H1 (cell line): ENCODE measurements at regions not wholly inside any gene's neighbourhood (a gene's known extent, or its start where the extent isn't known, plus 50 kb on each side); places are given as distances from the start of the nearest gene placed in this dataset.

Experiments used
- CTCF ChIA-PET: fragments of 300-600 bp; sonication (Branson Sonifier 250); formaldehyde crosslinking; loops from one replicate; lab custom pipeline; 2021; ENCODE audit not compliant: partially characterized antibody; lab: Charles Lee
- POLR2A ChIA-PET: fragments of 300-600 bp; sonication (Branson Sonifier 250); formaldehyde crosslinking; loops from one replicate; lab custom pipeline; 2021; ENCODE audit warnings: inconsistent platforms; ENCODE audit not compliant: partially characterized antibody; lab: Charles Lee
- DNase-seq, 2 experiments: peaks; one replicate each; pipeline versions ENCODE4 v3.0.0 to v3.0.0-alpha.2; 2010 to 2022; ENCODE audit warnings: low spot score in 2 of 2, low read depth in 1 of 2, mixed read lengths in 1 of 2
- FAIRE-seq: peaks from 2 replicates; lab custom pipeline; 2011; peaks lifted over from hg19 to GRCh38; lab: Jason Lieb, UNC
- H2AFZ ChIP-seq: 2 replicates; pipeline ENCODE4 v1.8.1; 2012; ENCODE audit warnings: low read length, inconsistent platforms
- H2AK5ac ChIP-seq: 2 replicates; pipeline ENCODE4 v1.6.1; 2013; ENCODE audit warnings: low read depth, low read length
- H2BK120ac ChIP-seq: replicated peaks from 2 replicates; pipeline ENCODE3; 2013; ENCODE audit warnings: low read depth, low read length, inconsistent platforms
- H2BK12ac ChIP-seq: 2 replicates; pipeline ENCODE4 v1.6.1; 2013; ENCODE audit warnings: low read depth, low read length
- H2BK15ac ChIP-seq: 2 replicates; pipeline ENCODE4 v1.6.1; 2013; ENCODE audit warnings: low read length
- H2BK20ac ChIP-seq: 2 replicates; pipeline ENCODE4 v1.6.1; 2013; ENCODE audit warnings: low read length
- H2BK5ac ChIP-seq: 2 replicates; pipeline ENCODE4 v1.6.1; 2013; ENCODE audit warnings: low read depth, low read length
- H3K14ac ChIP-seq: 2 replicates; pipeline ENCODE4 v1.6.1; 2013; ENCODE audit warnings: inconsistent platforms; ENCODE audit not compliant: insufficient read length
- H3K18ac ChIP-seq: 2 replicates; pipeline ENCODE4 v1.6.1; 2013; ENCODE audit warnings: low read length; ENCODE audit errors: extremely low read depth
- H3K23ac ChIP-seq: 2 replicates; pipeline ENCODE4 v1.6.1; 2013; ENCODE audit warnings: inconsistent platforms; ENCODE audit not compliant: insufficient read length
- H3K23me2 ChIP-seq: 2 replicates; pipeline ENCODE4 v1.6.1; 2013; ENCODE audit warnings: low read depth, low read length
- H3K27ac ChIP-seq: 2 replicates; pipeline ENCODE4 v1.6.1; 2011; ENCODE audit warnings: low read depth, low read length, inconsistent platforms
- H3K27me3 ChIP-seq, 4 experiments: replicated peaks in 1 of 4; 1 replicate in 1 of 4; 2 replicates in 3 of 4; pipeline versions ENCODE4 v1.6.1 to v1.8.1; 2011 to 2013; ENCODE audit warnings: low read length in 3 of 4, mild to moderate bottlenecking in 3 of 4, inconsistent platforms in 2 of 4, mixed read lengths in 2 of 4, moderate library complexity in 1 of 4; ENCODE audit not compliant: control insufficient read depth in 3 of 4, insufficient read depth in 3 of 4; ENCODE audit errors: extremely low read depth in 1 of 4
- H3K36me3 ChIP-seq, 4 experiments: 2 replicates each; pipeline versions ENCODE4 v1.6.1 to v1.8.1; 2011 to 2013; ENCODE audit warnings: mild to moderate bottlenecking in 4 of 4, low read length in 3 of 4, moderate library complexity in 2 of 4, control low read depth in 1 of 4, inconsistent platforms in 1 of 4; ENCODE audit not compliant: insufficient read depth in 4 of 4, control insufficient read depth in 2 of 4
- H3K4ac ChIP-seq: replicated peaks from 2 replicates; pipeline ENCODE3; 2013; ENCODE audit warnings: low read length, low read depth, mixed read lengths, inconsistent platforms; ENCODE audit not compliant: insufficient read length
- H3K4me1 ChIP-seq, 4 experiments: replicated peaks in 1 of 4; 1 replicate in 1 of 4; 2 replicates in 3 of 4; pipeline versions ENCODE4 v1.6.1 to v1.8.1; 2011 to 2013; ENCODE audit warnings: low read length in 3 of 4, inconsistent platforms in 2 of 4, mixed read lengths in 1 of 4; ENCODE audit not compliant: insufficient read depth in 4 of 4, control insufficient read depth in 3 of 4
- H3K4me2 ChIP-seq, 2 experiments: 2 replicates each; pipeline versions ENCODE4 v1.6.1 to v1.8.1; 2011 to 2013; ENCODE audit warnings: low read depth in 2 of 2, low read length in 2 of 2, control low read depth in 1 of 2, inconsistent platforms in 1 of 2, mild to moderate bottlenecking in 1 of 2; ENCODE audit not compliant: insufficient read depth in 1 of 2
- H3K4me3 ChIP-seq, 4 experiments: fragments of 200-600, 300-600 bp in 1 of 4; sonication (generic), shearing (Covaris generic), sonication (Bioruptor Twin) in 1 of 4; 2 replicates each; pipeline versions ENCODE4 v1.5.1 to v1.8.1; 2011 to 2016; ENCODE audit warnings: low read length in 4 of 4, low read depth in 3 of 4, control low read depth in 2 of 4, inconsistent platforms in 2 of 4, mild to moderate bottlenecking in 2 of 4, mixed read lengths in 1 of 4, moderate library complexity in 1 of 4; ENCODE audit not compliant: insufficient read depth in 2 of 4; ENCODE audit errors: extremely low read depth in 1 of 4
- H3K56ac ChIP-seq: replicated peaks from 2 replicates; pipeline ENCODE3; 2013; ENCODE audit warnings: low read depth, mild to moderate bottlenecking, mixed read lengths, low read length, inconsistent platforms; ENCODE audit not compliant: insufficient read length
- H3K79me1 ChIP-seq: 2 replicates; pipeline ENCODE4 v1.6.1; 2013; ENCODE audit warnings: low read depth, low read length, control low read depth
- H3K79me2 ChIP-seq, 2 experiments: 2 replicates each; pipeline versions ENCODE4 v1.6.1 to v1.8.1; 2012 to 2013; ENCODE audit warnings: low read length in 2 of 2, mild to moderate bottlenecking in 2 of 2, inconsistent platforms in 1 of 2; ENCODE audit not compliant: insufficient read depth in 2 of 2, control insufficient read depth in 1 of 2
- H3K9ac ChIP-seq, 4 experiments: replicated peaks in 1 of 4; 1 replicate in 1 of 4; 2 replicates in 3 of 4; pipeline versions ENCODE4 v1.6.1 to v1.8.1; 2011 to 2013; ENCODE audit warnings: low read depth in 3 of 4, low read length in 3 of 4, control low read depth in 2 of 4, mild to moderate bottlenecking in 2 of 4, moderate library complexity in 2 of 4, inconsistent platforms in 1 of 4; ENCODE audit errors: extremely low read depth in 1 of 4
- H3K9me3 ChIP-seq, 2 experiments: 2 replicates each; pipeline versions ENCODE4 v1.6.1 to v1.8.1; 2012 to 2013; ENCODE audit warnings: mild to moderate bottlenecking in 2 of 2, moderate library complexity in 2 of 2, control low read depth in 1 of 2, inconsistent platforms in 1 of 2, low read depth in 1 of 2, low read length in 1 of 2, mixed read lengths in 1 of 2; ENCODE audit not compliant: insufficient read depth in 2 of 2
- H4K20me1 ChIP-seq, 2 experiments: replicated peaks in 1 of 2; 2 replicates each; pipeline versions ENCODE3 to v1.8.1; 2011 to 2013; ENCODE audit warnings: inconsistent platforms in 2 of 2, low read length in 2 of 2, mild to moderate bottlenecking in 1 of 2; ENCODE audit not compliant: insufficient read depth in 2 of 2, control insufficient read depth in 1 of 2
- H4K5ac ChIP-seq: 2 replicates; pipeline ENCODE4 v1.6.1; 2013; ENCODE audit warnings: low read length, low read depth, mixed read lengths, inconsistent platforms; ENCODE audit not compliant: insufficient read length
- H4K8ac ChIP-seq: 2 replicates; pipeline ENCODE4 v1.8.0; 2013; ENCODE audit warnings: mild to moderate bottlenecking, moderate library complexity, low read length, inconsistent platforms; ENCODE audit not compliant: insufficient read depth; ENCODE audit errors: extremely low read depth
- H4K91ac ChIP-seq: replicated peaks from 2 replicates; pipeline ENCODE3; 2013; ENCODE audit warnings: low read length, mixed read lengths, inconsistent platforms; ENCODE audit not compliant: insufficient read length
- ATF3 ChIP-seq: IDR thresholded peaks from 2 replicates; pipeline ENCODE4 v1.6.1; 2011; ENCODE audit warnings: low read depth, mild to moderate bottlenecking, low read length; ENCODE audit not compliant: insufficient read depth
- BRCA1 ChIP-seq: IDR thresholded peaks from 2 replicates; pipeline ENCODE4 v1.6.1; 2012; ENCODE audit warnings: low read depth, low read length, improper control_type of control experiment
- CEBPB ChIP-seq: IDR thresholded peaks from 2 replicates; pipeline ENCODE4 v1.6.1; 2012; ENCODE audit warnings: low read depth, low read length
- CHD1 ChIP-seq: IDR thresholded peaks from 2 replicates; pipeline ENCODE4 v1.6.1; 2012; ENCODE audit warnings: low read depth, low read length, improper control_type of control experiment
- CHD2 ChIP-seq: IDR thresholded peaks from 2 replicates; pipeline ENCODE4 v1.6.1; 2012; ENCODE audit warnings: low read length, improper control_type of control experiment
- CTCF ChIP-seq, 3 experiments: IDR thresholded peaks; 1 replicate in 2 of 3; 2 replicates in 1 of 3; pipeline versions ENCODE4 v1.5.1 to v1.6.1; 2011; ENCODE audit warnings: low read length in 3 of 3, mild to moderate bottlenecking in 3 of 3, inconsistent platforms in 2 of 3, low read depth in 1 of 3, moderate library complexity in 1 of 3; ENCODE audit not compliant: insufficient read depth in 1 of 3; ENCODE audit errors: control extremely low read depth in 1 of 3
- EP300 ChIP-seq, 2 experiments: IDR thresholded peaks; 1 replicate in 1 of 2; 2 replicates in 1 of 2; pipeline ENCODE4 v1.6.1; 2011 to 2012; ENCODE audit warnings: low read depth in 2 of 2, low read length in 2 of 2, mild to moderate bottlenecking in 2 of 2, borderline replicate concordance in 1 of 2, inconsistent platforms in 1 of 2, moderate library complexity in 1 of 2
- GABPA ChIP-seq: IDR thresholded peaks from 2 replicates; pipeline ENCODE4 v1.6.1; 2011; ENCODE audit warnings: mild to moderate bottlenecking, low read length, moderate library complexity, borderline replicate concordance; ENCODE audit not compliant: insufficient read depth
- NRF1 ChIP-seq: IDR thresholded peaks from 2 replicates; pipeline ENCODE4 v1.6.1; 2011; ENCODE audit warnings: mild to moderate bottlenecking, low read depth, low read length, improper control_type of control experiment
- TBP ChIP-seq: IDR thresholded peaks from 2 replicates; pipeline ENCODE4 v1.6.1; 2011; ENCODE audit warnings: low read depth, low read length, improper control_type of control experiment
- USF2 ChIP-seq: IDR thresholded peaks from 2 replicates; pipeline ENCODE4 v1.6.1; 2011; ENCODE audit warnings: low read length, improper control_type of control experiment
- WGBS, 2 experiments: shearing (Covaris generic) in 1 of 2; methylation state at CpG; one replicate each; pipeline versions ENCODE4 v1.1.6 to v1.1.7; 2013 to 2015; ENCODE audit warnings: low lambda C conversion rate in 2 of 2, mixed read lengths in 2 of 2, inconsistent platforms in 1 of 2, low coverage in 1 of 2, missing lambda C conversion rate in 1 of 2; ENCODE audit not compliant: insufficient replicate concordance in 2 of 2, insufficient coverage in 1 of 2, insufficient read length in 1 of 2; ENCODE audit errors: extremely low coverage in 1 of 2, missing lambda C conversion rate in 1 of 2; 5-methylcytosine and 5-hydroxymethylcytosine counted together

- Histone ChIP-seq H3K23me2 (no peaks in the 10 kb centered on the region), H3K23ac (no peak overlapping the region), H2BK5ac (no peak overlapping the region), H3K4me1 (no peaks in the 10 kb centered on the region), H2BK15ac (no peak overlapping the region), H3K9ac (no peak overlapping the region), H3K4ac (no peak overlapping the region), H3K9me3 (no peaks in the 10 kb centered on the region), H4K5ac (no peak overlapping the region), H3K79me1 (no peaks in the 10 kb centered on the region), H3K27me3 (no peaks in the 10 kb centered on the region), H4K8ac (no peak overlapping the region), H4K91ac (no peak overlapping the region), H3K14ac (no peak overlapping the region), H2AK5ac (no peak overlapping the region), H2BK20ac (no peak overlapping the region), H4K20me1 (no peaks in the 10 kb centered on the region), H2BK12ac (no peak overlapping the region), H2BK120ac (no peak overlapping the region), H2AFZ (no peak overlapping the region), H3K4me3 (no peak overlapping the region), H3K4me2 (no peak overlapping the region), H3K36me3 (no peaks in the 10 kb centered on the region), H3K18ac (no peak overlapping the region), H3K56ac (no peak overlapping the region), H3K79me2 (no peaks in the 10 kb centered on the region), H3K27ac (no peak overlapping the region)
- CTCF ChIA-PET, result interaction anchor here (0.9 kb wide), 1 partner anchor 11 kb away, joined by 3 read pairs; no protein-coding TSS in a partner anchor
- DNase-seq, result no peak
- POLR2A ChIA-PET, result no interaction called here
- 100% methylated on average over 1 of the region's 1 CpG; no CpG with 5 or more reads in 1 of the 2 experiments for WGBS, 2 experiments
- no peak for FAIRE-seq
- TF ChIP-seq CHD1 (no peak), TBP (no peak), CTCF (IDR thresholded peaks at IDR 0.05; ENCODE audit: control extremely low read depth in 1 of 3, insufficient read depth in 1 of 3, low read depth in 1 of 3, low read length in 3 of 3) (no peak), NRF1 (no peak), CHD2 (no peak), BRCA1 (no peak), GABPA (no peak), EP300 (IDR thresholded peaks at IDR 0.05; ENCODE audit: borderline replicate concordance in 1 of 2, low read depth in 2 of 2, low read length in 2 of 2) (no peak), USF2 (no peak), ATF3 (no peak), CEBPB (no peak)
Measured at GRCh38 chrX:22662776-22663175, 337.0 kb upstream of the DDX53 start.
